ENCODE measurements at regions not wholly inside any gene's neighbourhood (a gene's known extent, or its start where the extent isn't known, plus 50 kb on each side); places are given as distances from the start of the nearest gene placed in this dataset.

DNA sequence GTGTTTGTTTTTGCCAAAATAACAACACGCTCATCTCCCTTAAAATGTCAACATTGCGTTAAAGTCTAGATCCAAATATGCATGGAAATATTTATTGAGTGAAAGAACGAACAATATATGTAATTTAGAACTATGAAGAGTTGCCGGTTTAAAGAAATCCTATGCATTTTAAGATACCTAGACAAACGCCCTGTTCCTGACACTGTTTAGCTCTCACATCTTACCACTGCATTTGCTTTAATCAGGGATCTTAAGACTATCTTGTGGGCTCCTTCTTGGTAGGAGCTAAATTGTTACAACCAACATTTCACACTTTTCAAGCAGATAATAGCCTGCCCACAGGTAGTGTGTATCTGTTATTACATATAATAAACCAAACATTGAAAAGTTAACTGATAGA, 96.6 kb upstream of the RPS6KA3 start:
- TF ChIP-seq IKZF3 (tag by site-specific recombination; IDR thresholded peaks at IDR 0.05): no peak
- no peak for TF ChIP-seq ZNF175 (tag by site-specific recombination; IDR thresholded peaks at IDR 0.05)
- TF ChIP-seq, protein P1, sequence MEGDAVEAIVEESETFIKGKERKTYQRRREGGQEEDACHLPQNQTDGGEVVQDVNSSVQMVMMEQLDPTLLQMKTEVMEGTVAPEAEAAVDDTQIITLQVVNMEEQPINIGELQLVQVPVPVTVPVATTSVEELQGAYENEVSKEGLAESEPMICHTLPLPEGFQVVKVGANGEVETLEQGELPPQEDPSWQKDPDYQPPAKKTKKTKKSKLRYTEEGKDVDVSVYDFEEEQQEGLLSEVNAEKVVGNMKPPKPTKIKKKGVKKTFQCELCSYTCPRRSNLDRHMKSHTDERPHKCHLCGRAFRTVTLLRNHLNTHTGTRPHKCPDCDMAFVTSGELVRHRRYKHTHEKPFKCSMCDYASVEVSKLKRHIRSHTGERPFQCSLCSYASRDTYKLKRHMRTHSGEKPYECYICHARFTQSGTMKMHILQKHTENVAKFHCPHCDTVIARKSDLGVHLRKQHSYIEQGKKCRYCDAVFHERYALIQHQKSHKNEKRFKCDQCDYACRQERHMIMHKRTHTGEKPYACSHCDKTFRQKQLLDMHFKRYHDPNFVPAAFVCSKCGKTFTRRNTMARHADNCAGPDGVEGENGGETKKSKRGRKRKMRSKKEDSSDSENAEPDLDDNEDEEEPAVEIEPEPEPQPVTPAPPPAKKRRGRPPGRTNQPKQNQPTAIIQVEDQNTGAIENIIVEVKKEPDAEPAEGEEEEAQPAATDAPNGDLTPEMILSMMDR (tag by site-specific recombination; IDR thresholded peaks at IDR 0.05): no peak
- no peak for TF ChIP-seq FEZF1 (tag by site-specific recombination; IDR thresholded peaks at IDR 0.05)
- TF ChIP-seq, protein P2, sequence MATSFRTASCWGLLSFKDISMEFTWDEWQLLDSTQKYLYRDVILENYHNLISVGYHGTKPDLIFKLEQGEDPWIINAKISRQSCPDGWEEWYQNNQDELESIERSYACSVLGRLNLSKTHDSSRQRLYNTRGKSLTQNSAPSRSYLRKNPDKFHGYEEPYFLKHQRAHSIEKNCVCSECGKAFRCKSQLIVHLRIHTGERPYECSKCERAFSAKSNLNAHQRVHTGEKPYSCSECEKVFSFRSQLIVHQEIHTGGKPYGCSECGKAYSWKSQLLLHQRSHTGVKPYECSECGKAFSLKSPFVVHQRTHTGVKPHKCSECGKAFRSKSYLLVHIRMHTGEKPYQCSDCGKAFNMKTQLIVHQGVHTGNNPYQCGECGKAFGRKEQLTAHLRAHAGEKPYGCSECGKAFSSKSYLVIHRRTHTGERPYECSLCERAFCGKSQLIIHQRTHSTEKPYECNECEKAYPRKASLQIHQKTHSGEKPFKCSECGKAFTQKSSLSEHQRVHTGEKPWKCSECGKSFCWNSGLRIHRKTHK (tag by site-specific recombination; IDR thresholded peaks at IDR 0.05): no peak
- no peak for TF ChIP-seq ZNF221 (tag by site-specific recombination; IDR thresholded peaks at IDR 0.05; ENCODE audit: borderline replicate concordance)
- no peak for TF ChIP-seq ZNF777 (tag by site-specific recombination; IDR thresholded peaks at IDR 0.05; ENCODE audit: borderline replicate concordance)
- no peak for TF ChIP-seq ZFP41 (tag by site-specific recombination; IDR thresholded peaks at IDR 0.05; ENCODE audit: borderline replicate concordance)
- no peak for TF ChIP-seq ZNF140 (tag by site-specific recombination; IDR thresholded peaks at IDR 0.05)
- TF ChIP-seq ZFHX2 (tag by site-specific recombination; conservative IDR thresholded peaks at IDR 0.05): no peak
- TF ChIP-seq, protein P3, sequence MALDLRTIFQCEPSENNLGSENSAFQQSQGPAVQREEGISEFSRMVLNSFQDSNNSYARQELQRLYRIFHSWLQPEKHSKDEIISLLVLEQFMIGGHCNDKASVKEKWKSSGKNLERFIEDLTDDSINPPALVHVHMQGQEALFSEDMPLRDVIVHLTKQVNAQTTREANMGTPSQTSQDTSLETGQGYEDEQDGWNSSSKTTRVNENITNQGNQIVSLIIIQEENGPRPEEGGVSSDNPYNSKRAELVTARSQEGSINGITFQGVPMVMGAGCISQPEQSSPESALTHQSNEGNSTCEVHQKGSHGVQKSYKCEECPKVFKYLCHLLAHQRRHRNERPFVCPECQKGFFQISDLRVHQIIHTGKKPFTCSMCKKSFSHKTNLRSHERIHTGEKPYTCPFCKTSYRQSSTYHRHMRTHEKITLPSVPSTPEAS (tag by site-specific recombination; IDR thresholded peaks at IDR 0.05): no peak
